ENCODE measurements at regions not wholly inside any gene's neighbourhood (a gene's known extent, or its start where the extent isn't known, plus 50 kb on each side); places are given as distances from the start of the nearest gene placed in this dataset.
"Not testable (repeated sequence)": the region's sequence is repeated elsewhere in the genome, so short reads cannot be mapped to it uniquely, and the experiment has no call there.

DNA sequence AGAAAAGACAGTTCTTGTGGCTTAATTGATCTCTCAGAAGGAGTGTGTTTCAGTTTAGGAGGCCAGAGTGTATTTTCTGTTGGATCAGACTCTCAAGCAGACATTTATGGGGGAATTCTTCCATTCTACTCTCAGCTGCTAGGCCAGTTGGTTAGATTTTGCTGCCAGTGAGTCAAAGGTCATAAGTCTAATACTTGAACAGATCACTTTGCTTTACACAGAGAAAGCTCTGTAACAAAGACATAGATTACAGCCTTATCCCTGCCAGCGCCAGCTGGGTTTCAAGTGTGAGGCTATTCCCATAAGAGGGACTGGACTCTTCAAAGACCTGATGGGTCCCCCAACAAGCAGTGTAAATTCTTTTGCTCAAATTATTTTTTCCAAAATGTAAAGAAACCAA lies 145.6 kb upstream of the SEMA3C start:
- BruUV-seq (replicated peaks): no TSS peak
- intact Hi-C loops (cut with micrococcal nuclease; ENCODE audit: unreplicated experiment): no loop called here
- Mint-ChIP-seq H3K27me3 (ENCODE audit: unreplicated experiment) (no peaks in the 10 kb centered on the region), H3K36me3 (ENCODE audit: insufficient read depth, unreplicated experiment) (no peaks in the 10 kb centered on the region), H3K4me3 (ENCODE audit: low read depth, unreplicated experiment) (no peak overlapping the region), H3K4me1 (ENCODE audit: low read depth, unreplicated experiment) (no peaks in the 10 kb centered on the region), H3K27ac (ENCODE audit: unreplicated experiment) (no peak overlapping the region), H3K9me3 (ENCODE audit: low read depth, unreplicated experiment) (no peaks in the 10 kb centered on the region)
- DNase-seq: no peak
- TF ChIP-seq, protein P1, sequence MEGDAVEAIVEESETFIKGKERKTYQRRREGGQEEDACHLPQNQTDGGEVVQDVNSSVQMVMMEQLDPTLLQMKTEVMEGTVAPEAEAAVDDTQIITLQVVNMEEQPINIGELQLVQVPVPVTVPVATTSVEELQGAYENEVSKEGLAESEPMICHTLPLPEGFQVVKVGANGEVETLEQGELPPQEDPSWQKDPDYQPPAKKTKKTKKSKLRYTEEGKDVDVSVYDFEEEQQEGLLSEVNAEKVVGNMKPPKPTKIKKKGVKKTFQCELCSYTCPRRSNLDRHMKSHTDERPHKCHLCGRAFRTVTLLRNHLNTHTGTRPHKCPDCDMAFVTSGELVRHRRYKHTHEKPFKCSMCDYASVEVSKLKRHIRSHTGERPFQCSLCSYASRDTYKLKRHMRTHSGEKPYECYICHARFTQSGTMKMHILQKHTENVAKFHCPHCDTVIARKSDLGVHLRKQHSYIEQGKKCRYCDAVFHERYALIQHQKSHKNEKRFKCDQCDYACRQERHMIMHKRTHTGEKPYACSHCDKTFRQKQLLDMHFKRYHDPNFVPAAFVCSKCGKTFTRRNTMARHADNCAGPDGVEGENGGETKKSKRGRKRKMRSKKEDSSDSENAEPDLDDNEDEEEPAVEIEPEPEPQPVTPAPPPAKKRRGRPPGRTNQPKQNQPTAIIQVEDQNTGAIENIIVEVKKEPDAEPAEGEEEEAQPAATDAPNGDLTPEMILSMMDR (IDR thresholded peaks at IDR 0.05; ENCODE audit: unreplicated experiment): no peak
- CTCF ChIA-PET: no interaction called here

DNA sequence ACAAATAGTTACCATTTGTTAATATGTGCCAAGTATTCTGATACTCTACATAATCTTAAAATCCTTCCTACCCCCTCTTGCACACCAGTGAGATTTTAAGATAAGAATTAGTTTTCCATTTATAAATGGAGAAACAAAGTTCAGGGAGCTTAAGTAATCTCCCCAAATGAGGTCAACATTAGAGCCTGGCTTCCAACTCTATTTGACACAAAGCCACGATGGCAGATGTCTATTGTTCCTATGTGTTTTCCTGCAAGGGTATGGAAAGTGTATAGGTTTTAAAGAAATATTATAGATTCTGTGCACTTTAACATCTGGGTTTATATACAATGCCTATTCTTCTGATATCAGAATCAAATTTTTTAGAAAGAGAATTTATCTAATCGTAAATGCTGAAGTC lies 143.9 kb upstream of the SEMA3C start:
- BruUV-seq (replicated peaks): no TSS peak
- Mint-ChIP-seq H3K36me3 (ENCODE audit: insufficient read depth, unreplicated experiment) (no peaks in the 10 kb centered on the region), H3K27ac (ENCODE audit: unreplicated experiment) (no peak overlapping the region), H3K9me3 (ENCODE audit: low read depth, unreplicated experiment) (no peaks in the 10 kb centered on the region), H3K4me3 (ENCODE audit: low read depth, unreplicated experiment) (no peak overlapping the region), H3K27me3 (ENCODE audit: unreplicated experiment) (no peaks in the 10 kb centered on the region), H3K4me1 (ENCODE audit: low read depth, unreplicated experiment) (no peaks in the 10 kb centered on the region)
- CTCF ChIA-PET: no interaction called here
- TF ChIP-seq, protein P1 (IDR thresholded peaks at IDR 0.05; ENCODE audit: unreplicated experiment): no peak
- intact Hi-C loops (cut with micrococcal nuclease; ENCODE audit: unreplicated experiment): no loop called here
- DNase-seq: no peak

DNA sequence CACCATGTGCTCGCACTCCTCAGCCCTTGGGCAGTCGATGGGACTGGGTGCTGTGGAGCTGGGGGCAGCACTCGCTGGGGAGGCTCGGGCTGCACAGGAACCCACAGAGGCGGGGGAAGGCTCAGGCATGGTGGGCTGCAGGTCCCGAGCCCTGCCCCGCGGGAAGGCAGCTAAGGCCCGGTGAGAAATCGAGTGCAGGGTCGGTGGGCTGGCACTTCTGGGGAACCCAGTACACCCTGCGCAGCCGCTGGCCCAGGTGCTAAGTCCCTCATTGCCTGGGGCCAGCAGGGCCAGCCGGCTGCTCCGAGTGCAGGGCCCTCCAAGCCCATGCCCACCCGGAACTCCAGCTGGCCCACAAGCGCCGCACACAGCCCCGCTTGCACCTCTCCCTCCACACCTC lies 138.6 kb upstream of the SEMA3C start:
- DNase-seq; H3K4me3 Mint-ChIP-seq (ENCODE audit: low read depth, unreplicated experiment); intact Hi-C loops (cut with micrococcal nuclease; ENCODE audit: unreplicated experiment); BruUV-seq (replicated peaks); H3K9me3 Mint-ChIP-seq (ENCODE audit: low read depth, unreplicated experiment); H3K27me3 Mint-ChIP-seq (ENCODE audit: unreplicated experiment); H3K36me3 Mint-ChIP-seq (ENCODE audit: insufficient read depth, unreplicated experiment); H3K27ac Mint-ChIP-seq (ENCODE audit: unreplicated experiment); CTCF ChIA-PET; H3K4me1 Mint-ChIP-seq (ENCODE audit: low read depth, unreplicated experiment): not testable (repeated sequence)

DNA sequence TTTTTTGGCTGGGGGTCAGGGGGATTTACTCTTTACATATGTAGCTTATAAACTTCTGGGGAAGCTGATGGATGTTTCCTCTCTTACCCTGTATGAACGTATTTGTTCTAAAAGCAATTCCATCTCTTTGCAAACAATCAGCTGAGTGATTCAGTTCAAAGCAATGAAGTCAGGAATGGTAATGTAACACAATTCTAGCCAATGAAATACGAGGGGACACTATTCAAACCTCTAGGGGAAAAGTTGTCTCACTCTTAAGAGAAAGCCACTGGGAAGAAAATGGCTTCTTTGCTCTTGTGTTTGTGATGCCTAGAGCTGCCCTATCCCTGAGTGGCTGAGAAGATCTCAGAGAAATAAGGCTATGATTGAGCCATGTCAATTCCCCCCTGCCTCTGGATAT lies 134.8 kb upstream of the SEMA3C start:
- Mint-ChIP-seq H3K4me1 (ENCODE audit: low read depth, unreplicated experiment) (no peaks in the 10 kb centered on the region), H3K27ac (ENCODE audit: unreplicated experiment) (no peak overlapping the region), H3K36me3 (ENCODE audit: insufficient read depth, unreplicated experiment) (no peaks in the 10 kb centered on the region), H3K4me3 (ENCODE audit: low read depth, unreplicated experiment) (no peak overlapping the region), H3K27me3 (ENCODE audit: unreplicated experiment) (no peaks in the 10 kb centered on the region), H3K9me3 (ENCODE audit: low read depth, unreplicated experiment) (no peaks in the 10 kb centered on the region)
- intact Hi-C loops (cut with micrococcal nuclease; ENCODE audit: unreplicated experiment): no loop called here
- BruUV-seq (replicated peaks): no TSS peak
- no peak for DNase-seq
- TF ChIP-seq, protein P1 (IDR thresholded peaks at IDR 0.05; ENCODE audit: unreplicated experiment): no peak
- CTCF ChIA-PET: no interaction called here

DNA sequence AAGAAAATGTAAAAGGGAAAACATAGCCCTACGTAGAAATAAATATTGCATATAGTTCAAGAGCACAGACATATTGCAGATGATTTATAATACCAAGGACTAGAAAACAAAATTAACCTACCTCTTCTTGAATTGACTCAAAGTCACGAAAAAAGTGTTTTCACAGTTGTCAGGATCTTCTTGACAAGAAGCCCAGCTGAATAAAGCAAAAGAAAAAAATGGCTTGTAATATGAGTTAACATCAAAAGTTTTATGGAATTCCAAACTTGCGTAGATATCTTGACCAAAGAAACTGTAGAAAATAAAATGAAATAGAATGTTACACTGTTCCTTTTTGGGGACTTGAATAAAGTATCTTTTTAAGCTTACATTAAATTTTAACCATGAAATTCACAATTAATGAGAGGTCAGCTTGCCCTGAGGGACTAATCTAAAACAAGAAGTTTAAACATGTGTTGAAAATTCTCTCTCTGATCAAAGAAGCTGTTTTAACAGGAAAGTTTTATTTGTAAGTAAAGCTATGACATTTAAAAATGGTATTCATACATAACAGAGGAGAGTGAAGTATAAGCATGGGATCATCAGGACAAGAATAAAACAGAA lies 133.1 kb upstream of the SEMA3C start:
- Mint-ChIP-seq H3K27me3 (ENCODE audit: unreplicated experiment) (no peaks in the 10 kb centered on the region), H3K27ac (ENCODE audit: unreplicated experiment) (no peak overlapping the region), H3K4me3 (ENCODE audit: low read depth, unreplicated experiment) (no peak overlapping the region), H3K9me3 (ENCODE audit: low read depth, unreplicated experiment) (peaks cover 5% of the 10 kb centered on the region), H3K4me1 (ENCODE audit: low read depth, unreplicated experiment) (no peaks in the 10 kb centered on the region), H3K36me3 (ENCODE audit: insufficient read depth, unreplicated experiment) (no peaks in the 10 kb centered on the region)
- DNase-seq: no peak
- CTCF ChIA-PET: no interaction called here
- intact Hi-C loops (cut with micrococcal nuclease; ENCODE audit: unreplicated experiment): no loop called here
- no TSS peak for BruUV-seq (replicated peaks)
- TF ChIP-seq, protein P1 (IDR thresholded peaks at IDR 0.05; ENCODE audit: unreplicated experiment): no peak

All from Calu3 (cell line).